ENCODE measurements at regions not wholly inside any gene's neighbourhood (a gene's known extent, or its start where the extent isn't known, plus 50 kb on each side); places are given as distances from the start of the nearest gene placed in this dataset.
"Not testable (repeated sequence)": the region's sequence is repeated elsewhere in the genome, so short reads cannot be mapped to it uniquely, and the experiment has no call there.

DNA sequence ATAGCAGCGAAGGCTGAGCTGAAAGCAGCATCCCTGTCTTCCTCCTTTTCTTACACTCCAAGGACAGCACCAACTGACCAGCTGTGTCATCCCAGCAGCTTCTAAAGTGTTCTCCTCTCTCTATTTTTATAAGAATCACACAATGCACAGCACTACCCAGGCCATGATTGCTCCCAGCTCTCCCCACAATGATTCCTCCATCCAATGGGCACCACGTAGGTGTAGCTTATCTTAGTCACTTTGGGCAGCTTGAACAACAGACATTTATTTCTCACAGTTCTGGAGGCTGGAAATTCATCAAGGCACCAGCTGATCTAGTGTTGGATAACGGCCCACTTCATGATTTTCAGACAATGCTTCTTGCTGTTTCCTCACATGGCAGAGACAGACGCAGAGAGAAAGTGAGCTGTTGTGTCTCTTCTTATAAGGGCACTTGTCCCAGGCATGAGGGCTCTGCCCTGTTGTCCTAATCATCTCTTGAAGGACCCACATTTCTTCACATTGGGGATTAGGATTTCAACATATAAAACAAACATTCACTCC lies 92.0 kb upstream of the CDC14C start:
- DNase-seq, result no peak

DNA sequence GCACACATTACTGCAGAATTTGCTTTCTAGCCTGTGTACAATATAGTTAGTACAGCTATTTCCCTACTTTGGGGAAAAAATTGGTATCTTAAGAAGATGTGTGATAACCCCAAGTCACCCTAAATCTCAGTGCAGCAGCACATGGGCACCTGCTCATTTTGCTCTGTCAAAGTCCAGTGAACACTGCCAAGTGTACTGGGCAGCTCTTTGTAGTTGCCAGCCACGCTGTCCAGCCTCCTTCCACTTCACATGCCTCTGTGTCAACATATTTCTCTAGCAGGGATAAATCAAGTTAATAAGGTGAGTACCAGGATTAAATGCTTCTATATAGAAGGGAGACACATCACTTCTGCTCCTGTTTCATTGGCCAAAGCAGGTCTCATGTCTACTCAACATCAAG lies 87.1 kb upstream of the CDC14C start:
- no peak for DNase-seq

DNA sequence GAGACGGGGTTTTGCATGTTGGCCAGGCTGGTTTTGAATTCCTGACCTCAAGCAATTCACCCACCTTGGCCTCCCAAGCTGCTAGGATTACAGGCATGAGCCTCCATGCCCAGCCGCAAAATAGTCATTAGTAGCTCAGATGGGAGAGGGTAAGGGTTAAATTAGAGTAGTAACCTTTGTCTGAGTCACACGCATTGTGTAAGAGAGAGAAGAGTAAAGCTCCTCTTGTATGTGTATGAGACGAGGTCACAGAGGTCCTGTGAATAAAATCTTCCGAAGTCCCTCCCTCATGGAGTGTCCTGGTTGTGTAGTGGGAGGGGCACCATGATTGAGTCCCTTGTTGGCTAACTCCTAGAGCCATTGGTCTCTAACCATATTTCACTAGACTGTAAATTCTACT lies 85.2 kb upstream of the CDC14C start:
- no peak for DNase-seq

DNA sequence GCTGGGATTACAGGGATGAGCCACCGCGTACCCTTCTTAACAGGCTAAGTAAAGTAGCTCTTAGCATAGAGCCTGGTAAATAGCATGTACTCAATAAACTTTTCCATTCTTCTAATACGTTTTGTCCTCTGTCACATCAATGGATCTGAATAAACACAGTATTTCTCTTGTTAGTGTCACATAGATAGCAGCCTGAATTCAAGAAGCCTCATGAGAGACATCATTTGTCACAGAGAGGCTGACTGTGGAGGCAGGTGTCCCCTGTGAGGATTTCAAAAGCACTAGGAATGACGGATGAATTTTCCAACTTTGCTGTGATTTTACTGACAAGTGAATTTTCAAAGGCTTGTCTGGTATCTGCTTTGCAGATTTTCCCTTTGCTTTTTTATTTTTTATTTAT lies 82.6 kb upstream of the CDC14C start:
- DNase-seq, result no peak

DNA sequence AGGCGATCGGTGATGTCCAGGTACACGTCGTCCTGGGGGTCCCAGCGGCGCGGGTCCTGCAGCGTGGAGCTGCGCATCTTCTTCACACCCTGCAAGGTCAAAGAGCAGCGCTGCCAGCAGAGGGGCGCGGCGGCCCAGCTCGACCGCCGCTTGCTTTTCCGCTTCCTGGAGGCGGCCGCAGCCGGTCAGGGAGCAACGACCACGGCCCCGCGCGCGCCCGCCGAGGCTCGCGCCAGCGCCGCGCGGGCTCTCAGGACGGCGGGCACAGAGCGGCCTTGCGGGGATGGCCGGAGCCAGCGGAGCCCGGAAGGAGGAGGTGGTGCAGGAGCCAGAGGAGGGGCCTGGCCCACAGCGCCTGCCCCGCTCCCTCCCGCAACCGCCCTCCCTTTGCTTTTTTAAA lies 76.4 kb upstream of the CDC14C start:
- no peak for DNase-seq

DNA sequence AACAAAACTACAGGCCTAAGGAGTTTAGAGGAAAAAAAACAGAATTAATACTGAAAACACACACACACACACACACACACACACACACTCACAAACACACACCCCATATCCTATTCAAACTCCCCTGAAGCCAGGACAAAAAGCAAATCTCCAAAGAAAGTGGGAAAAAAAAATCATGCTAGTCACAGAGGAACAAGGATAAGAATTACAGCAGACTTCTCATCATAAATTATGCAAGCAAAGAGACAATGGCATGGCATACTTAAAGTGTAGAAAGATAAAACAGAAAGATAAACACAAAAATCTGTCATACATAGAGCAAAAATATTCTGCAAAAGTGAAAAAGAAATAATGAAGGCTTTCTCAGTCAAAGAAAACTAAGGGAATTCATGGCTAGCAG lies 63.9 kb upstream of the CDC14C start:
- DNase-seq, result not testable (repeated sequence)

DNA sequence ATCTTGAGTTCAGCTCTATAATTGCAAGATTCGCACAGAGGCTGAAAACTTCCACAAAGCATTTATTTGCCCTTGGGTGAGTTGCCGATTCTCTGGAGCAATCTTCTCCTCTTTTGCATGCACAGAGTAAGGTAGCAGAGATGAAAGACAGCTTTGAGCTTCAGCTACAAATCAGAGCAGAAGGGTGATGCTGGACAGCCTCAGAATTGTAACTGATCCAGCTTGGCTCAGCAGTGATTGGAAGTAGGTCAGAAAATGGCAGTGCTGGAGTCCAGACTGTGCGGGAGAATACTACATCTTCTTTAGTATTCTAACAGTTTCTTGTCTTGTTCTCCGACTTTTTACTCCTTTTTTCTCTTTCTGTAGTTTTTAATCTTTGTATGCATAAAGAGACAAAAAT lies 55.4 kb upstream of the CDC14C start:
- no peak for DNase-seq

DNA sequence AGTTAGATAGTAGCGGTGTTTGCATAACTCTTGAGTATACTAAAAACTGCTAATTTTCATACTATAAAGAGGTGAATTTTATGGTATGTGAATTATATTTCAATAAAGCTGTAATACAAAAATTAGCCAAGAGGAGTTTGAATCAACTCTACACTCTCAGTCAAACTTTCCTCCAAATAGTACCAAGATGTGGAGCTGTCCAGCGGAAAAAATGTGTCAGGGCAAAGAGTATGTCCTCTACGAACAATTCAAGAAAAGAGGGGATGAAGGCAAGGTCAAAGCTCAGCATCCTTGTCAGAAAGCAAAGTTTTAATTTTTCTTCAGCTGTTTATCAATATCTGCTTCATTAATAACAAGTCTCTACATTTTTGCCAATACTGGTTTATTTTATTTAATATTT lies 51.8 kb upstream of the CDC14C start:
- DNase-seq, result no peak
